IMR-90 (cell line): ENCODE measurements at regions not wholly inside any gene's neighbourhood (a gene's known extent, or its start where the extent isn't known, plus 50 kb on each side); places are given as distances from the start of the nearest gene placed in this dataset.
A peak's percentile ranks its signal among the peaks of the same experiment; 100 is the strongest.

Experiments used
- ATAC-seq: fragments of 200-7000 bp; cut with Tn5 transposase; 2 replicates; pipeline ENCODE4 v1.9.1; 2020; ENCODE audit warnings: low read depth, mild to moderate bottlenecking, moderate library complexity
- BruUV-seq: library from RNA; stranded (reverse); fragments of 400-500 nt; replicated peaks from 2 replicates; lab custom pipeline; 2021; lab: Mats Ljungman, UMichigan
- CTCF ChIA-PET: fragments of 300-600 bp; formaldehyde crosslinking; extraction: SDS; loops from one replicate; lab custom pipeline; 2021; ENCODE audit warnings: antibody characterized with exemption; lab: Yijun Ruan, JAX
- POLR2A ChIA-PET: fragments of 300-600 bp; sonication (Branson Sonifier 250); formaldehyde crosslinking; loops from one replicate; lab custom pipeline; 2022; ENCODE audit warnings: antibody characterized with exemption; ENCODE audit not compliant: unreplicated experiment; lab: Charles Lee
- DNase-seq: peaks from one replicate; pipeline ENCODE4 v3.0.0; 2013
- H2AFZ ChIP-seq: replicated peaks from 2 replicates; pipeline ENCODE3; 2013; ENCODE audit warnings: low read length, mild to moderate bottlenecking; ENCODE audit not compliant: poor library complexity
- H2AK5ac ChIP-seq: 2 replicates; pipeline ENCODE4 v1.6.1; 2013; ENCODE audit warnings: low read depth, low read length, inconsistent platforms
- H2AK9ac ChIP-seq: replicated peaks from 2 replicates; pipeline ENCODE3; 2013; ENCODE audit warnings: mild to moderate bottlenecking, low read depth, low read length, moderate library complexity; ENCODE audit not compliant: poor library complexity
- H2BK120ac ChIP-seq: 2 replicates; pipeline ENCODE4 v1.6.1; 2013; ENCODE audit warnings: low read depth, low read length, inconsistent platforms
- H2BK15ac ChIP-seq: 3 replicates; pipeline ENCODE4 v1.6.1; 2013; ENCODE audit warnings: low read depth, low read length, inconsistent platforms
- H2BK20ac ChIP-seq: 2 replicates; pipeline ENCODE4 v1.6.1; 2013; ENCODE audit warnings: low read depth, mild to moderate bottlenecking, inconsistent platforms, low read length, moderate library complexity
- H2BK5ac ChIP-seq: 2 replicates; pipeline ENCODE4 v1.6.1; 2013; ENCODE audit warnings: mild to moderate bottlenecking, low read depth, low read length, inconsistent platforms; ENCODE audit not compliant: poor library complexity, severe bottlenecking
- H3K14ac ChIP-seq: replicated peaks from 2 replicates; pipeline ENCODE4 v1.6.1; 2013; ENCODE audit warnings: low read depth, low read length, inconsistent platforms
- H3K18ac ChIP-seq: 2 replicates; pipeline ENCODE4 v1.6.1; 2013; ENCODE audit warnings: low read depth, low read length, control low read depth
- H3K23ac ChIP-seq: 2 replicates; pipeline ENCODE4 v1.6.1; 2013; ENCODE audit warnings: low read depth, low read length, inconsistent platforms
- H3K27ac ChIP-seq: 2 replicates; pipeline ENCODE4 v1.5.1; 2013; ENCODE audit warnings: mild to moderate bottlenecking, control low read depth, low read length; ENCODE audit not compliant: insufficient read depth
- H3K27me3 ChIP-seq: 2 replicates; pipeline ENCODE4 v1.6.1; 2013; ENCODE audit warnings: low read length; ENCODE audit not compliant: control insufficient read depth, insufficient read depth
- H3K36me3 ChIP-seq: 2 replicates; pipeline ENCODE4 v1.6.1; 2013; ENCODE audit warnings: low read length, mixed read lengths; ENCODE audit not compliant: control insufficient read depth, insufficient read depth
- H3K4ac ChIP-seq: 2 replicates; pipeline ENCODE4 v1.6.1; 2013; ENCODE audit warnings: low read depth, low read length, inconsistent platforms
- H3K4me1 ChIP-seq: 2 replicates; pipeline ENCODE4 v1.6.1; 2013; ENCODE audit warnings: low read length, mixed read lengths; ENCODE audit not compliant: control insufficient read depth, insufficient read depth
- H3K4me2 ChIP-seq: 2 replicates; pipeline ENCODE4 v1.6.1; 2013; ENCODE audit warnings: low read depth, mild to moderate bottlenecking, control low read depth, low read length, moderate library complexity
- H3K4me3 ChIP-seq: 2 replicates; pipeline ENCODE4 v1.5.1; 2013; ENCODE audit warnings: low read depth, mild to moderate bottlenecking, control low read depth, low read length, moderate library complexity; ENCODE audit not compliant: insufficient read depth
- H3K56ac ChIP-seq: 2 replicates; pipeline ENCODE4 v1.6.1; 2013; ENCODE audit warnings: low read length, inconsistent platforms; ENCODE audit not compliant: insufficient read depth; ENCODE audit errors: extremely low read depth
- H3K79me1 ChIP-seq, 2 experiments: 2 replicates each; pipeline ENCODE4 v1.6.1; 2013; ENCODE audit warnings: low read length in 2 of 2, inconsistent platforms in 1 of 2, low read depth in 1 of 2
- H3K9ac ChIP-seq: 2 replicates; pipeline ENCODE4 v1.6.1; 2013; ENCODE audit warnings: low read depth, low read length, control low read depth
- H3K9me1 ChIP-seq: 2 replicates; pipeline ENCODE4 v1.6.1; 2013; ENCODE audit warnings: low read length, inconsistent platforms; ENCODE audit not compliant: insufficient read depth
- H3K9me3 ChIP-seq: 2 replicates; pipeline ENCODE4 v1.6.1; 2013; ENCODE audit warnings: low read length; ENCODE audit not compliant: control insufficient read depth, insufficient read depth
- H4K20me1 ChIP-seq: 2 replicates; pipeline ENCODE4 v1.6.1; 2013; ENCODE audit warnings: low read length, inconsistent platforms; ENCODE audit not compliant: insufficient read depth
- H4K5ac ChIP-seq: 2 replicates; pipeline ENCODE4 v1.6.1; 2013; ENCODE audit warnings: mild to moderate bottlenecking, low read depth, low read length, control low read depth
- H4K8ac ChIP-seq, 2 experiments: 2 replicates each; pipeline ENCODE4 v1.6.1; 2013; ENCODE audit warnings: low read depth in 2 of 2, low read length in 2 of 2, control low read depth in 1 of 2, inconsistent platforms in 1 of 2
- H4K91ac ChIP-seq: 2 replicates; pipeline ENCODE4 v1.6.1; 2013; ENCODE audit warnings: low read depth, low read length, inconsistent platforms; ENCODE audit not compliant: insufficient read depth
- BHLHE40 ChIP-seq: fragments of 150-350 bp; IDR thresholded peaks from 2 replicates; pipeline ENCODE4 v1.6.1; 2016; ENCODE audit warnings: mild to moderate bottlenecking, low read depth, low read length
- CEBPB ChIP-seq: IDR thresholded peaks from 2 replicates; pipeline ENCODE4 v1.6.1; 2012; ENCODE audit warnings: low read depth, low read length, improper control_type of control experiment
- CHD1 ChIP-seq: IDR thresholded peaks from 2 replicates; pipeline ENCODE4 v1.6.1; 2012; ENCODE audit warnings: low read depth, low read length, improper control_type of control experiment
- CTCF ChIP-seq: conservative IDR thresholded peaks from 2 replicates; pipeline ENCODE4 v1.5.1; 2012; ENCODE audit warnings: mild to moderate bottlenecking, low read depth, low read length, improper control_type of control experiment
- ELK1 ChIP-seq: fragments of 150-350 bp; IDR thresholded peaks from 2 replicates; pipeline ENCODE4 v1.6.1; 2016; ENCODE audit warnings: low read depth, mild to moderate bottlenecking, low read length, moderate library complexity, borderline replicate concordance
- FOS ChIP-seq: fragments of 150-350 bp; IDR thresholded peaks from 2 replicates; pipeline ENCODE4 v1.6.1; 2016; ENCODE audit warnings: low read depth, low read length
- MAFK ChIP-seq: IDR thresholded peaks from 2 replicates; pipeline ENCODE4 v1.6.1; 2012; ENCODE audit warnings: low read depth, low read length, improper control_type of control experiment
- MAZ ChIP-seq: IDR thresholded peaks from 2 replicates; pipeline ENCODE4 v1.6.1; 2012; ENCODE audit warnings: low read depth, mild to moderate bottlenecking, low read length, improper control_type of control experiment, moderate library complexity, borderline replicate concordance
- MXI1 ChIP-seq: IDR thresholded peaks from 2 replicates; pipeline ENCODE4 v1.6.1; 2012; ENCODE audit warnings: low read depth, mild to moderate bottlenecking, low read length, moderate library complexity, borderline replicate concordance
- NFE2L2 ChIP-seq: fragments of 150-350 bp; IDR thresholded peaks from 2 replicates; pipeline ENCODE4 v1.6.1; 2016; ENCODE audit warnings: low read depth, mild to moderate bottlenecking, low read length
- POLR2A ChIP-seq: IDR thresholded peaks from 2 replicates; pipeline ENCODE4 v1.6.1; 2012; ENCODE audit warnings: mild to moderate bottlenecking, low read depth, low read length
- RAD21 ChIP-seq: IDR thresholded peaks from 2 replicates; pipeline ENCODE4 v1.6.1; 2012; ENCODE audit warnings: low read length, improper control_type of control experiment
- RCOR1 ChIP-seq: IDR thresholded peaks from 2 replicates; pipeline ENCODE4 v1.6.1; 2012; ENCODE audit warnings: mild to moderate bottlenecking, low read length, improper control_type of control experiment; ENCODE audit not compliant: insufficient replicate concordance
- RFX5 ChIP-seq: IDR thresholded peaks from 2 replicates; pipeline ENCODE4 v1.8.0; 2012; ENCODE audit warnings: low read depth, mild to moderate bottlenecking, low read length, moderate library complexity
- SMC3 ChIP-seq: fragments of 150-350 bp; IDR thresholded peaks from 2 replicates; pipeline ENCODE4 v1.6.1; 2016; ENCODE audit warnings: low read depth, mild to moderate bottlenecking, antibody characterized with exemption, low read length, moderate library complexity
- USF2 ChIP-seq: fragments of 150-350 bp; IDR thresholded peaks from 2 replicates; pipeline ENCODE4 v1.6.1; 2017; ENCODE audit warnings: mild to moderate bottlenecking, antibody characterized with exemption, low read length, low read depth
- WGBS, 2 experiments: methylation state at CpG; one replicate each; pipeline versions ENCODE4 v1.1.5 to v1.1.7; 2013; ENCODE audit warnings: missing lambda C conversion rate in 2 of 2; ENCODE audit not compliant: insufficient read length in 1 of 2; ENCODE audit errors: extremely low coverage in 2 of 2; 5-methylcytosine and 5-hydroxymethylcytosine counted together
- dilution Hi-C: fragments of 300-500 bp; cut with HindIII; formaldehyde crosslinking; loops from one replicate; pipeline ENCODE4 v1.14.3; 2018; ENCODE audit warnings: low sequenced_read_pairs; ENCODE audit not compliant: unreplicated experiment
- in situ Hi-C: fragments of 300-500 bp; cut with MboI; formaldehyde crosslinking; loops from 3 replicates; pipeline ENCODE4 v1.14.3; 2019; ENCODE audit warnings: low sequenced_read_pairs, inconsistent platforms, mixed read lengths
- intact Hi-C: fragments of 100-400 bp; cut with micrococcal nuclease; formaldehyde crosslinking; loops from 2 replicates; pipeline ENCODE4 v1.10.0; 2022

- H4K20me1 ChIP-seq = no peaks in the 10 kb centered on the region
- no peaks in the 10 kb centered on the region for H3K36me3 ChIP-seq
- H3K9me3 ChIP-seq = no peaks in the 10 kb centered on the region
- peak overlapping the region; percentile 98 for H2BK20ac ChIP-seq
- peak overlapping the region; percentile 100 for H3K18ac ChIP-seq
- H4K91ac ChIP-seq = peak overlapping the region; percentile 83
- dilution Hi-C loops (no loop called here), intact Hi-C loops (no loop called here), in situ Hi-C loops (no loop called here)
- H3K27ac ChIP-seq = peak overlapping the region; percentile 72
- H2AFZ ChIP-seq = peak overlapping the region; percentile 29
- peak overlapping the region; percentile 94 for H2BK120ac ChIP-seq
- peak overlapping the region; percentile 73 for H4K5ac ChIP-seq
- peak overlapping the region; percentile 98 for H2BK5ac ChIP-seq
- H3K56ac ChIP-seq = no peak overlapping the region
- H3K79me1 ChIP-seq = peaks cover 0 to 21% of the 10 kb centered on the region in 2 experiments; a peak in 3 of 4 replicates
- ATAC-seq (no peak), DNase-seq (no peak)
- H4K8ac ChIP-seq = peak overlapping the region; percentile 50 to 78; a peak in 3 of 4 replicates
- peak overlapping the region; percentile 97 for H2AK5ac ChIP-seq
- peak overlapping the region; percentile 26 for H2AK9ac ChIP-seq
- peak overlapping the region; percentile 92 for H2BK15ac ChIP-seq
- H3K9ac ChIP-seq = no peak overlapping the region
- H3K14ac ChIP-seq = peak overlapping the region; percentile 94
- H3K27me3 ChIP-seq = no peaks in the 10 kb centered on the region
- POLR2A ChIA-PET = no interaction called here
- 100% methylated on average over 2 of the region's 3 CpGs; no CpG with 5 or more reads in 1 of the 2 experiments for WGBS, 2 experiments
- H3K4ac ChIP-seq = peak overlapping the region; percentile 87
- H3K4me1 ChIP-seq = peaks cover 35% of the 10 kb centered on the region
- peaks cover 23% of the 10 kb centered on the region for H3K9me1 ChIP-seq
- H3K23ac ChIP-seq = peak overlapping the region; percentile 36; the same call in 1 of the 2 replicates
- no TSS peak for BruUV-seq
- H3K4me3 ChIP-seq = no peak overlapping the region
- H3K4me2 ChIP-seq = no peak overlapping the region
- CTCF ChIA-PET = no interaction called here
- TF ChIP-seq USF2 (no peak), MAFK (no peak), RAD21 (no peak), ELK1 (no peak), SMC3 (no peak), POLR2A (no peak), MAZ (no peak), CTCF (no peak), CHD1 (no peak), BHLHE40 (no peak), CEBPB (no peak), MXI1 (no peak), NFE2L2 (no peak), RFX5 (no peak), FOS (no peak), RCOR1 (no peak)
These were observed 151.8 kb downstream of the ESM1 start for GRCh38 chr5:54833590-54833989.
